GM13977 (cell line): ENCODE measurements at regions not wholly inside any gene's neighbourhood (a gene's known extent, or its start where the extent isn't known, plus 50 kb on each side); places are given as distances from the start of the nearest gene placed in this dataset.

Experiments
- DNase-seq: peaks from one replicate; pipeline ENCODE4 v3.0.0; 2012; ENCODE audit warnings: low spot score
- CTCF ChIP-seq: IDR thresholded peaks from 2 replicates; pipeline ENCODE4 v1.5.1; 2012; ENCODE audit warnings: mild to moderate bottlenecking, control low read depth; ENCODE audit not compliant: insufficient read depth; ENCODE audit errors: extremely low read depth, missing control alignments
- in situ Hi-C: fragments of 300-500 bp; cut with MboI; formaldehyde crosslinking; loops from one replicate; pipeline ENCODE4 v1.12.0; 2022; ENCODE audit warnings: low sequenced_read_pairs, low pct_unique_long_range_greater_than_20kb, mixed read lengths, inconsistent platforms; ENCODE audit not compliant: unreplicated experiment

- DNase-seq, result no peak
- TF ChIP-seq CTCF, result no peak
- in situ Hi-C loops, result no loop called here
Observed at GRCh38 chr18:30254331-30254730, 788.2 kb downstream of the DSC3 start.

- in situ Hi-C loops, result no loop called here
- DNase-seq, result no peak
- no peak for TF ChIP-seq CTCF
Observed at GRCh38 chr18:30248056-30248455, 794.5 kb downstream of the DSC3 start.

- TF ChIP-seq CTCF, result no peak
- in situ Hi-C loops, result no loop called here
- DNase-seq, result no peak
Observed at GRCh38 chr18:30245766-30246455, 796.6 kb downstream of the DSC3 start.

GRCh38 chr18:30234755-30235154 lies 807.8 kb downstream of the DSC3 start:
- in situ Hi-C loops, result no loop called here
- DNase-seq, result no peak
- TF ChIP-seq CTCF, result no peak

- no peak for DNase-seq
- in situ Hi-C loops, result no loop called here
- no peak for TF ChIP-seq CTCF
Observed at GRCh38 chr18:30211112-30211511, 831.4 kb downstream of the DSC3 start.

- no peak for DNase-seq
- TF ChIP-seq CTCF, result no peak
- in situ Hi-C loops, result no loop called here
Observed at GRCh38 chr18:30208546-30208945, 834.0 kb downstream of the DSC3 start.
